ENCODE measurements at regions not wholly inside any gene's neighbourhood (a gene's known extent, or its start where the extent isn't known, plus 50 kb on each side); places are given as distances from the start of the nearest gene placed in this dataset.

- ChIA-PET CTCF (ENCODE audit: low intra/inter-chr PET ratio, low total read pairs) (no interaction called here), POLR2A (no interaction called here)
- Histone ChIP-seq H3K4me3 (replicated peaks in 1 of 3; ENCODE audit: insufficient read depth in 1 of 3, low read depth in 2 of 3, low read length in 3 of 3) (no peak overlapping the region), H3K79me2 (ENCODE audit: insufficient read depth, low read length) (no peaks in the 10 kb centered on the region), H3K9ac (ENCODE audit: insufficient read depth, low read depth, low read length) (no peak overlapping the region), H3K9me3 (ENCODE audit: low read length) (peaks cover 95% of the 10 kb centered on the region), H2AFZ (ENCODE audit: low read length) (no peak overlapping the region), H4K20me1 (ENCODE audit: insufficient read depth, low read length) (no peaks in the 10 kb centered on the region), H3K27ac (ENCODE audit: extremely low read length, insufficient read depth, low read length) (no peak overlapping the region), H3K36me3 (replicated peaks in 1 of 2; ENCODE audit: control insufficient read depth in 1 of 2, insufficient read depth in 2 of 2, low read length in 2 of 2) (no peaks in the 10 kb centered on the region), H3K4me2 (ENCODE audit: low read depth, low read length) (no peak overlapping the region), H3K27me3 (ENCODE audit: control insufficient read depth in 1 of 2, insufficient read depth in 2 of 2, low read length in 2 of 2) (no peaks in the 10 kb centered on the region), H3K4me1 (ENCODE audit: insufficient read depth, low read length) (no peaks in the 10 kb centered on the region)
- no TSS peak for BruUV-seq (replicated peaks)
- DNase-seq (ENCODE audit: low spot score) (no peak), ATAC-seq (no peak), FAIRE-seq (no peak)
- in situ Hi-C loops (cut with HindIII; ENCODE audit: extremely low pct_ligation_motif_present, low pct_unique_long_range_greater_than_20kb) (no loop called here), intact Hi-C loops (cut with micrococcal nuclease; ENCODE audit: unreplicated experiment) (no loop called here)
- TF ChIP-seq ZSCAN20 (CRISPR knock-in tag; IDR thresholded peaks at IDR 0.05; ENCODE audit: borderline replicate concordance) (no peak), ZNF318 (CRISPR knock-in tag; IDR thresholded peaks at IDR 0.05) (no peak)
- WGBS (ENCODE audit: low lambda C conversion rate): 1% methylated on average over 2 of the region's 2 CpGs
These were observed 332.5 kb downstream of the PID1 start for GRCh38 chr2:228938629-228939028.

Data from HepG2 (cell line).